Activated effector memory CD4-positive, alpha-beta T cell treated with anti-CD3 and anti-CD28 coated beads, Interleukin-2, amount 50 U/mL, for 16 hours (primary cell): ENCODE measurements at regions not wholly inside any gene's neighbourhood (a gene's known extent, or its start where the extent isn't known, plus 50 kb on each side); places are given as distances from the start of the nearest gene placed in this dataset.
A peak's percentile ranks its signal among the peaks of the same experiment; 100 is the strongest.
"Not testable (repeated sequence)": the region's sequence is repeated elsewhere in the genome, so short reads cannot be mapped to it uniquely, and the experiment has no call there.

Experiments
- DNase-seq: peaks from one replicate; pipeline ENCODE4 v3.0.0-alpha.2; 2020

GRCh38 chr1:143760366-143760765 is 211.4 kb downstream of the FAM72C start:
- DNase-seq, result not testable (repeated sequence)

GRCh38 chr1:143755961-143756360 is 215.8 kb downstream of the FAM72C start:
- DNase-seq, result not testable (repeated sequence)

GRCh38 chr1:143748906-143749305 is 222.9 kb downstream of the FAM72C start:
- no peak for DNase-seq

- no peak for DNase-seq
Observed at GRCh38 chr1:143736562-143736961, 235.2 kb downstream of the FAM72C start.

GRCh38 chr1:143735764-143736461 is 235.9 kb downstream of the FAM72C start:
- DNase-seq, result no peak

GRCh38 chr1:143734261-143734660 is 237.5 kb downstream of the FAM72C start:
- DNase-seq, result not testable (repeated sequence)

GRCh38 chr1:143730890-143731289 is 240.9 kb downstream of the FAM72C start:
- not testable (repeated sequence) for DNase-seq

- DNase-seq, result peak; percentile 80
Observed at GRCh38 chr1:143729449-143730111, 242.2 kb downstream of the FAM72C start.

- peak; percentile 68 for DNase-seq
Observed at GRCh38 chr1:143728802-143729448, 242.9 kb downstream of the FAM72C start.

GRCh38 chr1:143727263-143727662 is 244.5 kb downstream of the FAM72C start:
- no peak for DNase-seq

GRCh38 chr1:143721024-143721373 is 250.8 kb downstream of the FAM72C start:
- no peak for DNase-seq

GRCh38 chr1:143720087-143721023 is 251.4 kb downstream of the FAM72C start:
- DNase-seq, result peak; percentile 71

GRCh38 chr1:143718524-143718923 is 253.3 kb downstream of the FAM72C start:
- DNase-seq, result no peak

GRCh38 chr1:143718021-143718420 is 253.8 kb downstream of the FAM72C start:
- DNase-seq, result no peak

GRCh38 chr1:143717434-143717833 is 254.4 kb downstream of the FAM72C start:
- no peak for DNase-seq

- DNase-seq, result not testable (repeated sequence)
Observed at GRCh38 chr1:143714913-143715312, 256.9 kb downstream of the FAM72C start.

- not testable (repeated sequence) for DNase-seq
Observed at GRCh38 chr1:143709606-143710259, 262.1 kb downstream of the FAM72C start.

- not testable (repeated sequence) for DNase-seq
Observed at GRCh38 chr1:143702739-143703138, 269.0 kb downstream of the FAM72C start.

GRCh38 chr1:143699731-143700130 is 272.1 kb downstream of the FAM72C start:
- no peak for DNase-seq

- no peak for DNase-seq
Observed at GRCh38 chr1:143699115-143699514, 272.7 kb downstream of the FAM72C start.

GRCh38 chr1:143698016-143698415 is 273.8 kb downstream of the FAM72C start:
- DNase-seq, result peak; percentile 67

- DNase-seq, result no peak
Observed at GRCh38 chr1:143694085-143694484, 277.7 kb downstream of the FAM72C start.
